GM10248 (cell line): ENCODE measurements at regions not wholly inside any gene's neighbourhood (a gene's known extent, or its start where the extent isn't known, plus 50 kb on each side); places are given as distances from the start of the nearest gene placed in this dataset.
"Not testable (repeated sequence)": the region's sequence is repeated elsewhere in the genome, so short reads cannot be mapped to it uniquely, and the experiment has no call there.

ENCODE experiments used
- CTCF ChIA-PET: fragments of 300-600 bp; sonication (Branson Sonifier 250); formaldehyde crosslinking; extraction: SDS; loops from one replicate; lab custom pipeline; 2021; ENCODE audit warnings: antibody characterized with exemption; lab: Yijun Ruan, JAX
- POLR2A ChIA-PET: fragments of 350-650 bp; sonication (Branson Sonifier 250); formaldehyde crosslinking; extraction: SDS; loops from one replicate; lab custom pipeline; 2020; ENCODE audit warnings: antibody characterized with exemption; lab: Yijun Ruan, JAX
- DNase-seq: peaks from one replicate; pipeline ENCODE4 v3.0.0; 2012; ENCODE audit errors: extremely low spot score
- CTCF ChIP-seq: IDR thresholded peaks from 2 replicates; pipeline ENCODE4 v1.5.1; 2012; ENCODE audit warnings: mild to moderate bottlenecking, low read depth; ENCODE audit errors: extremely low read depth, missing control alignments, control extremely low read depth

DNA sequence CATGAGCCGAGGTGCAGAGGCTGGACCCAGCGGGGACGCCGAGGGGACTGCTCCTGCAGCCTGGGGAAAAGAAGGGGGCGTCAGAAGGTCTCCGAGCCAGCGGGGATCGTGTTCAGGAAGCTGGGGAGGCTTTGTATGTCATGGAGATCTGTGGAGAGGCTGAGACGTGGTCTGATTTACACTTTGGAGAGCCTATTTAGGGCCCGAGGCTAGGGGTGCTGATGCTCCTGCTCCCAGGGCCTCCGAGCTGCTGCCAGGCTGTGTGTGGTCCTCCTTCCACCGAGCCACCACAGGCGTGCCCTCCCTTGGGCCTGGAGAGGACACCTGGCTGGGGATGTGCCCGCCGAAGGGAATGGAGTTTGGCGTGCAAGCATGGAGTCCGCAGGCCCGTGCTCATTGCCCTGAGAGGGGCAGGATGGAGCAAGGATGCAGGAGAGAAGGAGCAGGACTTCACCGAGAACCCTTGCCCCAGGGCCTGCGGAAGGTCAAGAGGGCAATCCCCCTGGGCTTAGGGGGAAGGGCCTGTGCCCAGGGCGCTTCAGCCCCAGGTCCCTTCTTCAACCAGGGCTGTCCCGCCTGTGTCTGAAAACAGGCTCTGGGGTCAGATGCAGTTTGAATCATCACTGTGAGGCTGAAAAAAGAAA, 252.5 kb downstream of the VAPA start:
- ChIA-PET CTCF (interaction anchor here (1.8 kb wide), 1 partner anchor 12 kb away, joined by 5 read pairs; no protein-coding TSS in a partner anchor), POLR2A (no interaction called here)
- no peak for TF ChIP-seq CTCF
- DNase-seq, result no peak

DNA sequence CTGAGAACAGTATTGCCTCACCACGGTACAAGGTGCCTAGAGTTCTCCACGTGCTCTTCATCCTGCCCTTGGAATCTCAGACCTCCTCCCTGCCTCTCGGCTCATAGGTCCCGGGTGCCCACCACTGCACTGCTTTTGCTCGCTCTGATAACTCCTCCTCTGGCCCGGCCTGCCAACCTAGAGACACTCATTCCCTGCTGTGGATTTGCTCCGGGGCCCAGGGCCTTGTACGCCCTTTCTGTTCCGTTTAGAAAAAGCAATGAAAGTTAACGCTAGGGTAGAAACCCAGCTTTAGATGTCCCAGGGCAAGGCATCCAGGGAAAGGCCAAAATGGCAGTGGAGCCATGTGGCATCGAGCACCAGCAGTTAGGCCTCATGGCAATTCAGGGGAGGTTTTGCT, 253.9 kb downstream of the VAPA start:
- ChIA-PET CTCF (no interaction called here), POLR2A (no interaction called here)
- DNase-seq, result no peak
- TF ChIP-seq CTCF, result no peak

- TF ChIP-seq CTCF, result no peak
- ChIA-PET POLR2A (no interaction called here), CTCF (no interaction called here)
- DNase-seq, result no peak
Measured at GRCh38 chr18:10168477-10168876, 254.7 kb downstream of the VAPA start.

GRCh38 chr18:10169064-10169562, 255.3 kb downstream of the VAPA start:
- ChIA-PET CTCF (interaction anchor here (1.6 kb wide), 1 partner anchor 20 kb away, joined by 3 read pairs; no protein-coding TSS in a partner anchor), POLR2A (no interaction called here)
- TF ChIP-seq CTCF, result no peak
- DNase-seq, result no peak

DNA sequence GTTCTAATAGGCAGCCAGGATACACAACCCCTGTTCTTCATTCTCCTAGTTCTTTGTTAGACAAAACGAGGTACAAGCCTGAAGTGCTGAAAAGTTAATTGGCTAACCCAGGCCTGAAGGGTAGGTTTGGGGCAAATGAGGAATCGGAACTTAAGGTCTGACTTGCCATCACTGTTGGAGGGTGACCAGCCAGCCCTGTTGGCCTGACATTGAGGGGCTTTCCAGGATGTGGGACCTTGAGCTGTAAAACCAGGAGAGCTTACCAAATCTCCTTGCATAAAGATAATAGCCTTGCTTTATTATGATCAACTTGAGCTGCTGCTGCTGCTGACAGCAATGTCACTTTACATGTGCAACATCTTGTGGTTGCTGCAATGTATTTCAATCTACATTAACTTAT, 256.0 kb downstream of the VAPA start:
- DNase-seq, result no peak
- CTCF ChIA-PET, result interaction anchor here (0.8 to 1.6 kb wide), 3 partner anchors 11 to 22 kb away, joined by 3 read pairs; no protein-coding TSS in a partner anchor
- POLR2A ChIA-PET, result no interaction called here
- TF ChIP-seq CTCF, result no peak

DNA sequence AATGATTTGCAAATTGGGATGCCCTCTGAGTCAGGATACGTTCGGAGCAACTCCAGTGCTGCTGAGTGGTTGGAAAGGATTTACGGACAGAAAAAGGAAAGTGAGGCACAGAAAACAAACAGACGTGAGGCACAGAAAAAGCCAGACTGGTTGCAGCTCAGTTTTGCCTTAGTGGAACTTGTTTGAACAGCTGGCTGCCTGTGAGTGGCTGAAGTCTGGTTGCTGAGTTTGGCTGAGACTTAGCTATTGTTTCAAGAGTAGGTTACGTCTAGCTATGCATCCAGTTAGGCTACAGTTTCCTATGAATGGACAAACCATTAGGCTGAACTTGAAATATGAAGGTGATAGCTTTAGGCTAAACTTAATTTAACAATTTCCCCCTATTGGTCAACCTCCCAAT, 256.6 kb downstream of the VAPA start:
- TF ChIP-seq CTCF, result no peak
- DNase-seq, result no peak
- CTCF ChIA-PET, result interaction anchor here (0.8 to 1.6 kb wide), 3 partner anchors 11 to 21 kb away, joined by 3 read pairs; no protein-coding TSS in a partner anchor
- POLR2A ChIA-PET, result no interaction called here

GRCh38 chr18:10175333-10175732, 261.5 kb downstream of the VAPA start:
- DNase-seq, POLR2A ChIA-PET, CTCF ChIA-PET: not testable (repeated sequence)

DNA sequence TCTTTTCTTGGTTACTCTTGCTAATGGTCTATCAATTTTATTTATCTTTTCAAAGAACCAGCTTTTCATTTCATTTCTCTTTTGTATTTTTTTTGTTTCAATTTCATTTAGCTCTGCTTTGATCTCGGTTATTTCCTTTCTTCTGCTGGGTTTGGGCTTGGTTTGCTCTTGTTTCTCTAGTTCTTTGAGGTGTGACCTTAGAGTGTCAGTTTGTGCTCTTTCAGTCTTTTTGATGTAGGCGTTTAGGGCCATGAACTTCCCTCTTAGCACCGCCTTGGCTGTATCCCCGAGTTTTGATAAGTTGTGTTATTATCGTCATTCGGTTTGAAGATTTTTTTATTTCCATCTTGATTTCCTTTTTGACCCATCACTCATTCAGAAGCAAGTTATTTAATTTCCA, 265.5 kb downstream of the VAPA start:
- DNase-seq, POLR2A ChIA-PET, CTCF ChIA-PET: not testable (repeated sequence)
